Stimulated activated CD4-positive, alpha-beta T cell treated with anti-CD3 and anti-CD28 coated beads, Interleukin-1b, Interleukin-23, amount 100 ng/mL, for 4 hours (primary cell): ENCODE measurements at regions not wholly inside any gene's neighbourhood (a gene's known extent, or its start where the extent isn't known, plus 50 kb on each side); places are given as distances from the start of the nearest gene placed in this dataset.
"Not testable (repeated sequence)": the region's sequence is repeated elsewhere in the genome, so short reads cannot be mapped to it uniquely, and the experiment has no call there.

Source experiments
- DNase-seq, 2 donors: peaks; one replicate each; pipeline ENCODE4 v3.0.0-alpha.2; 2020; ENCODE audit warnings: low read depth in 2 of 2

- DNase-seq = no peak
Measured at GRCh38 chr12:131192951-131193350, 239.2 kb downstream of the ADGRD1 start.

GRCh38 chr12:131194166-131194565 lies 240.5 kb downstream of the ADGRD1 start:
- DNase-seq = no peak

- no peak for DNase-seq
Measured at GRCh38 chr12:131195796-131196195, 242.1 kb downstream of the ADGRD1 start.

- no peak for DNase-seq
Measured at GRCh38 chr12:131196220-131196619, 242.5 kb downstream of the ADGRD1 start.

GRCh38 chr12:131197490-131197889 lies 243.8 kb downstream of the ADGRD1 start:
- no peak for DNase-seq

- no peak for DNase-seq
Measured at GRCh38 chr12:131199221-131199620, 245.5 kb downstream of the ADGRD1 start.

GRCh38 chr12:131201912-131202311 lies 248.2 kb downstream of the ADGRD1 start:
- not testable (repeated sequence) for DNase-seq

- no peak for DNase-seq
Measured at GRCh38 chr12:131202592-131203378, 249.1 kb downstream of the ADGRD1 start.

- no peak for DNase-seq
Measured at GRCh38 chr12:131203666-131204415, 250.1 kb downstream of the ADGRD1 start.

GRCh38 chr12:131204416-131205274 lies 250.9 kb downstream of the ADGRD1 start:
- DNase-seq = no peak

GRCh38 chr12:131205275-131205933 lies 251.7 kb downstream of the ADGRD1 start:
- DNase-seq = not testable (repeated sequence)

GRCh38 chr12:131206630-131207299 lies 253.1 kb downstream of the ADGRD1 start:
- not testable (repeated sequence) for DNase-seq

GRCh38 chr12:131207300-131207660 lies 253.6 kb downstream of the ADGRD1 start:
- DNase-seq = not testable (repeated sequence)

GRCh38 chr12:131207841-131208240 lies 254.1 kb downstream of the ADGRD1 start:
- DNase-seq = not testable (repeated sequence)

- no peak for DNase-seq
Measured at GRCh38 chr12:131208425-131208824, 254.7 kb downstream of the ADGRD1 start.

GRCh38 chr12:131209082-131210070 lies 255.7 kb downstream of the ADGRD1 start:
- DNase-seq = no peak

GRCh38 chr12:131210506-131211339 lies 257.0 kb downstream of the ADGRD1 start:
- no peak for DNase-seq

- DNase-seq = no peak
Measured at GRCh38 chr12:131211340-131211938, 257.7 kb downstream of the ADGRD1 start.
